GM12874 (cell line): ENCODE measurements at regions not wholly inside any gene's neighbourhood (a gene's known extent, or its start where the extent isn't known, plus 50 kb on each side); places are given as distances from the start of the nearest gene placed in this dataset.

Experiments
- TF ChIP-seq, protein P1 (sequence below): IDR thresholded peaks from 2 replicates; pipeline ENCODE4 v1.5.1; 2011; ENCODE audit warnings: low read depth, mild to moderate bottlenecking, control low read depth, low read length, moderate library complexity; ENCODE audit not compliant: insufficient read depth

DNA sequence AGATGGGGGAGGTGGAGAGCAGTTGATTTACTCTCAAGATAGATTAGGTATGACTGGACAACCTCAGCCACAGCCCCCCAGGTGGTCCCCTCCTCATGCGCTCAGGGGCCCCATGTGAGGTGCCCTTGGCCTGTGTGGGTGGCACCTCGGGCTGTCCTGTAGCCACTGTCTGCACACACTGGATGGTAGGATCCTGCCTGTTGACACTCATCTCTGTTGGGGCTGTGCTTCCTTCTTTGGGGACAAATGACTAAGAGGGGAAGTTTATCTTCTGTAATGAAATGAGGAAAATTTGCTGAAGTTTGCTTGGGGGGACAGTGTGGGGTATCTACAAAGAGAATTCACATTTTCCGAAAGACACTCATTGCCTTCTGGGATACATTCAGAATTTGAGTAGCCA, 53.6 kb upstream of the ANTXRL start:
- TF ChIP-seq, protein P1, sequence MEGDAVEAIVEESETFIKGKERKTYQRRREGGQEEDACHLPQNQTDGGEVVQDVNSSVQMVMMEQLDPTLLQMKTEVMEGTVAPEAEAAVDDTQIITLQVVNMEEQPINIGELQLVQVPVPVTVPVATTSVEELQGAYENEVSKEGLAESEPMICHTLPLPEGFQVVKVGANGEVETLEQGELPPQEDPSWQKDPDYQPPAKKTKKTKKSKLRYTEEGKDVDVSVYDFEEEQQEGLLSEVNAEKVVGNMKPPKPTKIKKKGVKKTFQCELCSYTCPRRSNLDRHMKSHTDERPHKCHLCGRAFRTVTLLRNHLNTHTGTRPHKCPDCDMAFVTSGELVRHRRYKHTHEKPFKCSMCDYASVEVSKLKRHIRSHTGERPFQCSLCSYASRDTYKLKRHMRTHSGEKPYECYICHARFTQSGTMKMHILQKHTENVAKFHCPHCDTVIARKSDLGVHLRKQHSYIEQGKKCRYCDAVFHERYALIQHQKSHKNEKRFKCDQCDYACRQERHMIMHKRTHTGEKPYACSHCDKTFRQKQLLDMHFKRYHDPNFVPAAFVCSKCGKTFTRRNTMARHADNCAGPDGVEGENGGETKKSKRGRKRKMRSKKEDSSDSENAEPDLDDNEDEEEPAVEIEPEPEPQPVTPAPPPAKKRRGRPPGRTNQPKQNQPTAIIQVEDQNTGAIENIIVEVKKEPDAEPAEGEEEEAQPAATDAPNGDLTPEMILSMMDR: no peak

- TF ChIP-seq, protein P1: no peak
These were observed 52.8 kb upstream of the ANTXRL start for GRCh38 chr10:46234026-46234425.

GRCh38 chr10:46234431-46235060, 52.3 kb upstream of the ANTXRL start:
- TF ChIP-seq, protein P1: no peak

DNA sequence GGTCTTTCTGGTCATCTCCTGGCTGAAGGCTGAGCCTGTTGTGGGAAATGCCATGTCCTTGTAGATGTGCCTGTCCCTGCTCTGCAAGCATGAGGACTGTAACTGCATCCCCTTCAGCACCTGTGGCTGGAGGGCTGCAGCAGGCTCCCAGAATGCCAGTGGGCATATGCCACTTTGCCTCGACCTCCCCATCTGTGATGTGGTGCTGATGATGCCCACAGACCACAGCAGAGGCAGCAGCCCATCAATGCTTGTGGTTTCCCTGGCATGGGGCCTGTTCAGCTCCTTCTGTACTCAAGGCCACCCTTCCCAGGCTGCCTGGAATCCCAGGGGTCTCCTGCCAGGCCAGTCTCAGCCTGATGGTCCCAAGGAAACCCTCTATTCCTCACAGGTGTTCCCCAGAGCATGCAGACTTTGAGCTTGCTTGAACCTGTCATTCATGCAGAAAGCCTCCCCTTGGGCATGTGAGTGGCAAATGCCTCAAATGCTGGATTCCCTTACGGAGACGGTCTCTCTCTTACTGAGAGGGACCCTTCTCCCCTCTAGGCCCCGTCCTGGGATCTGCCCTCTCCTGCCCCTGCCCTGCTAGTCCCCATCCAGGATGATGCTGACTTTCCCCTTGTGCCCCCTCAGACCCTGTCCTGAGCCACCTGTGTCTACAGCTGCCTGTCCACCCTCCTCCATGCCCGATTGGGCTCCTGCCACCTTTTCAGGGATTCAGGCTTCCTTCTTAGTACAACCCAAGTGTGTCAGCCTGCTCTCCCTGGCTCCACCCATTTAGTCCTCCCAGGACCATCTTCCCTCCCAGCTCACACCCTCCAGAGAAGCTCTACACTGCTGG, 50.9 kb upstream of the ANTXRL start:
- TF ChIP-seq, protein P1: no peak

DNA sequence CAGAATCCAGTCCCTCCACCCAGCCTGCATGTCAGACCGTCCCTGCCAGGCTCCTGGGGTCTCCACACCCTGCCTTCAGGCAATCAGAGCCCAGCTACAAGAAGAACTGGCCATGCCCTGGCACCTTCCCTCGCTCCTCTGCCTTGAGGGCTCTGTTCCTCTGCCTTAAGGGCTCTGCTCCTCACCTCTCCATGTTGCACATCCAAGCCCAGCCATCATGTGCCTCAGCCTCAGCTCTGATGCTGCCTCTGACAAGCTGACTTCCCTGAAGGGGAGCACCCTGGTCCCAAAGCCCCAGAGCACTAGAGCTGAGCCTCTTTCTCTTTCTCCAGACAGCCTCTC, 50.3 kb upstream of the ANTXRL start:
- TF ChIP-seq, protein P1: no peak

DNA sequence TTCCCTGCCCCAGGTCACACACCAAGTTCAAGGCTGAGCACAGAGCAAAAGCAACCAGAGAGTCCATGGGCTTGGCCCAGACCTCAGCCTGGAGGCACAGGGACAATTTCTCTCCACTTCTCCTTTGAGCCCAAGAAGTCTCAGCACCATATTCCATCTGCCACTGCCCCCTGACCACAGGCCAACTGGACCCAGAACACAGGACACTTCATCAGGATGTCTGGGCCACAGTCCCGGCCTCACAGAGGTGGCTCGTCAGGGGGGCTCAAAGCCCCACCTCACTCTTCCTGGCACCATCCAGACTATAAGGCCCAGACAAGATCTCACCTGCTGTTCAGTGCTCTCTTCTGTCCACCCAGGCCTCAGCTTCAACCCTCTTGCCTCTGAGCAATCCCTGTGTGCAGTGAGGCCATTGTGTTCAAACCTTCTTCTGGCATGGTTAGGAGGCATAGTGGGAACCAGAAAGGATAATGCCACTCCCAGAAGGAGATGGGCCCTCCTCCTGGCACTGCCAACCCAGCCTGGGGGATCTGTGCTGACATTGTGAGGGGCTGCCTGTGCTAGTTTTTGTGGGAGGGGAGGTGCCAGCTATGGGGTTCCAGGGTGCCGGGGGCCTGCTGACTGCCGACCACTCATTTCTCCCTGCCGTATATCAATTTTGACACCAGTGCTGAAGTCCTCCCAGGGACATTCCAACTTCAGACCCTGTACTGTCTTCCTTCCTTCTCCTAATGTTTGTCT, 49.7 kb upstream of the ANTXRL start:
- TF ChIP-seq, protein P1: no peak
